Osteoblast (primary cell): ENCODE measurements at regions not wholly inside any gene's neighbourhood (a gene's known extent, or its start where the extent isn't known, plus 50 kb on each side); places are given as distances from the start of the nearest gene placed in this dataset.

ENCODE experiments used
- DNase-seq: peaks from one replicate; pipeline ENCODE4 v3.0.0; 2011; ENCODE audit warnings: low spot score, mixed read lengths; ENCODE audit not compliant: insufficient read length; ENCODE audit errors: missing footprints
- H2AFZ ChIP-seq: 2 replicates; pipeline ENCODE4 v1.6.0; 2011; ENCODE audit warnings: mild to moderate bottlenecking, low read length
- H3K27ac ChIP-seq: 2 replicates; pipeline ENCODE4 v1.5.1; 2011; ENCODE audit warnings: mild to moderate bottlenecking, low read depth, low read length, moderate library complexity
- H3K27me3 ChIP-seq: 2 replicates; pipeline ENCODE4 v1.6.0; 2012; ENCODE audit warnings: mild to moderate bottlenecking, control low read depth, inconsistent platforms, low read length, moderate library complexity; ENCODE audit not compliant: insufficient read depth
- H3K36me3 ChIP-seq: 2 replicates; pipeline ENCODE4 v1.5.1; 2011; ENCODE audit warnings: mild to moderate bottlenecking, low read length, control low read depth, moderate library complexity; ENCODE audit not compliant: insufficient read depth
- H3K4me1 ChIP-seq: 2 replicates; pipeline ENCODE4 v1.5.1; 2011; ENCODE audit warnings: mild to moderate bottlenecking, low read length, control low read depth, moderate library complexity; ENCODE audit not compliant: insufficient read depth
- H3K4me2 ChIP-seq: 2 replicates; pipeline ENCODE4 v1.6.0; 2011; ENCODE audit warnings: mild to moderate bottlenecking, low read length; ENCODE audit not compliant: insufficient read depth
- H3K4me3 ChIP-seq: fragments of 200-600 bp; sonication (generic); 3 replicates; pipeline ENCODE4 v1.5.1; 2012; ENCODE audit warnings: mild to moderate bottlenecking, low read length, inconsistent platforms; ENCODE audit not compliant: insufficient read depth
- H3K79me2 ChIP-seq: 2 replicates; pipeline ENCODE4 v1.6.0; 2012; ENCODE audit warnings: mild to moderate bottlenecking, low read length, control low read depth, inconsistent platforms; ENCODE audit not compliant: insufficient read depth
- H3K9me3 ChIP-seq: 2 replicates; pipeline ENCODE4 v1.5.1; 2011; ENCODE audit warnings: low read depth, low read length, control low read depth
- H4K20me1 ChIP-seq: 2 replicates; pipeline ENCODE4 v1.6.0; 2012; ENCODE audit warnings: mild to moderate bottlenecking, low read length, control low read depth; ENCODE audit not compliant: insufficient read depth
- TF ChIP-seq, protein P1 (sequence below): IDR thresholded peaks from 2 replicates; pipeline ENCODE4 v1.5.1; 2011; ENCODE audit warnings: mild to moderate bottlenecking, low read depth, low read length, moderate library complexity; ENCODE audit errors: extremely low read depth

DNA sequence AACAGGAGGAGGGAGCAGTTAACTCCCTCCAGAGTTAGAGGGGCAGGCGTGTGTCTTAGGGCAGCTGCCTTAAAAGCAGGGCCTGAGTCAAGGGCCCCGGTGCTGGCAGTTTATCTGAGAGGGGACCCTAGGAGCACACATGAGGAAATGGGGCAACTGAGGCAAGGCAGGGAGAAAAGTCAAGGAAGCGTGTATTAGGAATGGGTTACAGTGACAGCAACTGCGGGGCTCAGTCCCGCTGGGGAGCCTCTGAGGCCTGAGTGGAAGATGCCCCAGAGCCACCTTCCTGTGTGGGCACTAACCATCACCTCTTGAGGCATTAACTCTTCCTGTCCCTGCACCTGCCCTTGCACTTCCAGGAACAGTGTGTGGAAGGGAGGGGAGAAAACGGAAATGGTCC, 276.3 kb downstream of the MATN1 start:
- no peaks in the 10 kb centered on the region for H3K79me2 ChIP-seq
- no peaks in the 10 kb centered on the region for H3K36me3 ChIP-seq
- DNase-seq, result no peak
- H3K27ac ChIP-seq, result no peak overlapping the region
- H4K20me1 ChIP-seq, result no peaks in the 10 kb centered on the region
- H3K4me2 ChIP-seq, result no peak overlapping the region
- no peaks in the 10 kb centered on the region for H3K9me3 ChIP-seq
- H2AFZ ChIP-seq, result no peak overlapping the region
- H3K4me3 ChIP-seq, result no peak overlapping the region
- TF ChIP-seq, protein P1, sequence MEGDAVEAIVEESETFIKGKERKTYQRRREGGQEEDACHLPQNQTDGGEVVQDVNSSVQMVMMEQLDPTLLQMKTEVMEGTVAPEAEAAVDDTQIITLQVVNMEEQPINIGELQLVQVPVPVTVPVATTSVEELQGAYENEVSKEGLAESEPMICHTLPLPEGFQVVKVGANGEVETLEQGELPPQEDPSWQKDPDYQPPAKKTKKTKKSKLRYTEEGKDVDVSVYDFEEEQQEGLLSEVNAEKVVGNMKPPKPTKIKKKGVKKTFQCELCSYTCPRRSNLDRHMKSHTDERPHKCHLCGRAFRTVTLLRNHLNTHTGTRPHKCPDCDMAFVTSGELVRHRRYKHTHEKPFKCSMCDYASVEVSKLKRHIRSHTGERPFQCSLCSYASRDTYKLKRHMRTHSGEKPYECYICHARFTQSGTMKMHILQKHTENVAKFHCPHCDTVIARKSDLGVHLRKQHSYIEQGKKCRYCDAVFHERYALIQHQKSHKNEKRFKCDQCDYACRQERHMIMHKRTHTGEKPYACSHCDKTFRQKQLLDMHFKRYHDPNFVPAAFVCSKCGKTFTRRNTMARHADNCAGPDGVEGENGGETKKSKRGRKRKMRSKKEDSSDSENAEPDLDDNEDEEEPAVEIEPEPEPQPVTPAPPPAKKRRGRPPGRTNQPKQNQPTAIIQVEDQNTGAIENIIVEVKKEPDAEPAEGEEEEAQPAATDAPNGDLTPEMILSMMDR, result no peak
- H3K27me3 ChIP-seq, result no peaks in the 10 kb centered on the region
- H3K4me1 ChIP-seq, result no peaks in the 10 kb centered on the region

DNA sequence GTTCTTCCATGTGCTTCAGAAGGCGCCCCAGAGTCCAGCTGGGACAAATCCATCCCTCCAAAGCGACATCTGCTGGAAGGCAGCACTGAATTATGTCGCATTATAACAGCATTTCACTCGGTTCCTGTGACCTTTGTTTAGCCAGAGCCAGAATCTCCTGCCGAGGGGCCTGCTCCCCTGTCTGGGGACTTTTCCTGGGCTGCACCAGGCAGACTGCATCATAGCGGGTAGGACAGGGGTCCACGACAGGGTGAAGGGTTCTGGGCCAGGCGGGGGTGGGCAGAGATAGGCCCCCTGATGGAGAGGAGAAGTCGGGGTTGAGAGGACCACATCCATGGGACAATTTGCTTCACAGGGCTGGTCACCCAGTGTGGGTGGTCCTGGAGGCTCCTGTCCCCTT, 276.9 kb downstream of the MATN1 start:
- H3K4me3 ChIP-seq, result no peak overlapping the region
- H3K4me2 ChIP-seq, result no peak overlapping the region
- no peak overlapping the region for H2AFZ ChIP-seq
- TF ChIP-seq, protein P1, result no peak
- H3K27ac ChIP-seq, result no peak overlapping the region
- no peaks in the 10 kb centered on the region for H3K9me3 ChIP-seq
- H3K27me3 ChIP-seq, result no peaks in the 10 kb centered on the region
- H4K20me1 ChIP-seq, result no peaks in the 10 kb centered on the region
- DNase-seq, result no peak
- no peaks in the 10 kb centered on the region for H3K79me2 ChIP-seq
- H3K36me3 ChIP-seq, result no peaks in the 10 kb centered on the region
- H3K4me1 ChIP-seq, result no peaks in the 10 kb centered on the region

DNA sequence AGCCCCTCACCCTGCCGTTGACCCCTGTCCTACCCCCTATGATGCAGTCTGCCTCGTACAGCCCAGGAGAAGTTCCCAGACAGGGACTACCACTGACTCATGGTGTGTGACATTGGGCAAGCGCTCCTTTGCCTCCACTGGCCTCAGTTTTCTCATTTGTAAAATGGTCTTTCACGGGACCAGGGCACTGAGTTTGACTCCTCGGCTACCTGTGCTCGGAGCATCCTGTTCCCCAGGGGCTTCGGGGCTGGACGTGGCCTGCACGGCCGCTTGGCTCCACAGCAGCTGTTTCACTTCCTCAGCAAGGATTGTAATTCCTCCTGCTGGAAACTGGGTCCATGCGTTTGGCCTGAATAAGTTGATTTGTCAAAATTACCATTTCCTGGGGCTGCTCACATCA, 277.3 kb downstream of the MATN1 start:
- Histone ChIP-seq H3K9me3 (no peaks in the 10 kb centered on the region), H4K20me1 (no peaks in the 10 kb centered on the region), H3K4me2 (no peak overlapping the region), H3K27ac (no peak overlapping the region), H2AFZ (no peak overlapping the region), H3K79me2 (no peaks in the 10 kb centered on the region), H3K27me3 (no peaks in the 10 kb centered on the region), H3K4me3 (no peak overlapping the region), H3K4me1 (no peaks in the 10 kb centered on the region), H3K36me3 (no peaks in the 10 kb centered on the region)
- TF ChIP-seq, protein P1, result no peak
- DNase-seq, result no peak

DNA sequence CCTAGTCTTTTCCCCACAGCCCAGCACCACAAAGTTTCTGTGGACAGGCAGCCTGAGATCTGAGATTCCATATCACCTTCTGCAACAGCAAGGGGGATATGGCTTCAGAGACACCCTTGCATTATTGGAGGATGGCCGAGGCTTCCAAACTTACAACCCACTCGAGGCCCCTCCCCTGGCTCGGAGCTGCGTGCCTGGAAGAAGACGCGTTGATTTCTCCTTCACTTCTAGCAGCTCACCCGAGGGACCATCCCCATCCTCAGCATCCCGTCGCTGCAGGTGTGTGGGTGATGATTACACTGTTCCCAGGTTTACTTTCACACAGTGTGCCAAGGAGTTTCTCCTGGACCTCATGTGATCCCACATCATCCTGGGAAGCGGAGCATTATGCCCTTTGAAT, 277.9 kb downstream of the MATN1 start:
- no peaks in the 10 kb centered on the region for H4K20me1 ChIP-seq
- DNase-seq, result no peak
- H3K27me3 ChIP-seq, result no peaks in the 10 kb centered on the region
- no peak overlapping the region for H2AFZ ChIP-seq
- no peak overlapping the region for H3K27ac ChIP-seq
- H3K9me3 ChIP-seq, result no peaks in the 10 kb centered on the region
- no peaks in the 10 kb centered on the region for H3K4me1 ChIP-seq
- H3K36me3 ChIP-seq, result no peaks in the 10 kb centered on the region
- no peaks in the 10 kb centered on the region for H3K79me2 ChIP-seq
- H3K4me3 ChIP-seq, result no peak overlapping the region
- TF ChIP-seq, protein P1, result no peak
- no peak overlapping the region for H3K4me2 ChIP-seq
